ENCODE measurements at regions not wholly inside any gene's neighbourhood (a gene's known extent, or its start where the extent isn't known, plus 50 kb on each side); places are given as distances from the start of the nearest gene placed in this dataset.

DNA sequence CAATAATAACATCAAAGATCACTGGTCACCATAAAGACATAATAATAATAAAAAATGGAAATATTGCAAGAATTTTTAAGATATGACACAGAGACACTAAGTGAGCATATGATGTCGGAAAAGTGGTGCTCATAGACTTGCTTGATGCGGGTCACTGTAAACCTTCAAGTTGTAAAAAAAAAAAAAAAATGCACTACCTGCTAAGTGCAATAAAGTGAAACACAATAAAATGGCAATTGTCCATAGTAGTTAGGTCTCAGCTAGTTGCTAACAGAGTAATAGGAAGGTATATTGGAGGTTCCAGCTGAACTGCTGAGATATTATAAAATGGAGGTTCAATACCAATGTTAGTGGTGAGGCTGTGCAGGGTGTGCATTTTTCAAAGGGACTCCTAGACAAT lies 146.6 kb upstream of the MRPS22 start:
- DNase-seq (ENCODE audit: low read depth), result no peak
- no peak overlapping the region for H3K4me3 ChIP-seq (ENCODE audit: low read length)
- TF ChIP-seq, protein P1, sequence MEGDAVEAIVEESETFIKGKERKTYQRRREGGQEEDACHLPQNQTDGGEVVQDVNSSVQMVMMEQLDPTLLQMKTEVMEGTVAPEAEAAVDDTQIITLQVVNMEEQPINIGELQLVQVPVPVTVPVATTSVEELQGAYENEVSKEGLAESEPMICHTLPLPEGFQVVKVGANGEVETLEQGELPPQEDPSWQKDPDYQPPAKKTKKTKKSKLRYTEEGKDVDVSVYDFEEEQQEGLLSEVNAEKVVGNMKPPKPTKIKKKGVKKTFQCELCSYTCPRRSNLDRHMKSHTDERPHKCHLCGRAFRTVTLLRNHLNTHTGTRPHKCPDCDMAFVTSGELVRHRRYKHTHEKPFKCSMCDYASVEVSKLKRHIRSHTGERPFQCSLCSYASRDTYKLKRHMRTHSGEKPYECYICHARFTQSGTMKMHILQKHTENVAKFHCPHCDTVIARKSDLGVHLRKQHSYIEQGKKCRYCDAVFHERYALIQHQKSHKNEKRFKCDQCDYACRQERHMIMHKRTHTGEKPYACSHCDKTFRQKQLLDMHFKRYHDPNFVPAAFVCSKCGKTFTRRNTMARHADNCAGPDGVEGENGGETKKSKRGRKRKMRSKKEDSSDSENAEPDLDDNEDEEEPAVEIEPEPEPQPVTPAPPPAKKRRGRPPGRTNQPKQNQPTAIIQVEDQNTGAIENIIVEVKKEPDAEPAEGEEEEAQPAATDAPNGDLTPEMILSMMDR (conservative IDR thresholded peaks at IDR 0.05; ENCODE audit: low read length), result no peak

DNA sequence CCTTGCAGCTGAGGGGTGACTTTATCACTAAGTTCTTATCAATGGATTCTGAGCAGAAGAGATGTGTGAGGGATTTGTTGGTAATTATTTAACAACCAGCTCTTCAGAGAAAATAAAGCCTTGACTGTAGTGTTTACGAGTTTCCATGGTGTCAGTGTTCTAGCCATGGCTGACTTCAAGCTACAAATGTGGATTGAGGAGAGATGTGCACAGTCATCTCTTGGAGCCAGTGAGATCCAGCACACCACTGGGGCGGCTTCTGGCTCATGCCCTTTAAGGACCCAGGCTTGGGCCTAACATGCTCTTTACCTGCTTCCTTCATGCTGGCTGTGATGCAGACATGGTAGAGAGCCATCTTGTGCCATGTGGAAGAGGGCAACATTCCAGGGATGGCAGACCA lies 145.6 kb upstream of the MRPS22 start:
- no peak overlapping the region for H3K4me3 ChIP-seq (ENCODE audit: low read length)
- TF ChIP-seq, protein P1 (conservative IDR thresholded peaks at IDR 0.05; ENCODE audit: low read length), result no peak
- no peak for DNase-seq (ENCODE audit: low read depth)

DNA sequence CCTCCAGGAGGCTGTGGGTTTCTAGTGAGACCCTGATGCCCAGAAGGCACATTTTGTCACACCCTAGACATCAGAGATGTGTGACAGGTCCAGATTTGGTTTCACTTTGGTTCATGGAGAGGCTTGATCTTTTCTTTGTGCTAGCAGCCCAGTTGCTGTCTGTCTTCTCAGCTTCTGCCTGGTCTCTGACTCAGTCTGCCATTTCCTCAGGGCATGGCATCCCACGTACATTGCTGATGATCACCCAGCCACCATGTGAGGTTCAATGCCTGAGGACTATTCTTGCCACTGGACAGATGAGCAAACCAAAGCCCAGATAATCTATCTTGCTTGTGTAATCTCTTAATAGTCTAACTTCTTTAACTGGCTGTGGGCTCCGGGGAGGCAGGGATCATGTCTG lies 144.9 kb upstream of the MRPS22 start:
- TF ChIP-seq, protein P1 (conservative IDR thresholded peaks at IDR 0.05; ENCODE audit: low read length), result no peak
- no peak overlapping the region for H3K4me3 ChIP-seq (ENCODE audit: low read length)
- no peak for DNase-seq (ENCODE audit: low read depth)

DNA sequence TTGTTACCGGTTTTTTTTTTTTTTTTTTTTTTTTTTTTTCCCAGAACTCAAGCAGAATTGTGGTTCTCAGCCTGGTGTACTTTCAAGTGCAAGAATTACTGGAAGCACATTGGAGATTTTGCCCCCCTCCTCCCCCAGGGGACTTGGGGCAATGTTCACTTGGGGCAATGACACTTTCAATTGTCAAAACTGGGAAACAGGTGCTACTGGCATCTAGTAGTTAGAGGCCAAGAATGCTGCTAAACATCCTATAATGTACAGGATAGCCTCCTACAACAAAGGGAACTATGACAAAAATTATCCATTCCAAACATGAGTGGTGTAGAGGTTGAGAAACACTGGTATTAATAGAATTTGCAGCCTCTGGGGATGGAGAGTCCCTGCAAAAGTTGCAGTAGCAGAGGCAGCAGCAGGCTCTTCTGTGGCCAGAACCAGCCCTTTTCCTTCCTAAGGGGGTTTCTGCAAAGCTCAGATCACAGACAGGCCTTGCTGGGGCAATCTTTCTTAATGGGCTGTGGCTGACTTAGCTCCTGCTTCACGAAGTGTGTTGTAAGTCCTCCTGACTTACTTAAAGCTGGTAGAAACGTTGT lies 144.3 kb upstream of the MRPS22 start:
- TF ChIP-seq, protein P1 (conservative IDR thresholded peaks at IDR 0.05; ENCODE audit: low read length), result no peak
- peak; percentile 18 for DNase-seq (ENCODE audit: low read depth)
- no peak overlapping the region for H3K4me3 ChIP-seq (ENCODE audit: low read length)

DNA sequence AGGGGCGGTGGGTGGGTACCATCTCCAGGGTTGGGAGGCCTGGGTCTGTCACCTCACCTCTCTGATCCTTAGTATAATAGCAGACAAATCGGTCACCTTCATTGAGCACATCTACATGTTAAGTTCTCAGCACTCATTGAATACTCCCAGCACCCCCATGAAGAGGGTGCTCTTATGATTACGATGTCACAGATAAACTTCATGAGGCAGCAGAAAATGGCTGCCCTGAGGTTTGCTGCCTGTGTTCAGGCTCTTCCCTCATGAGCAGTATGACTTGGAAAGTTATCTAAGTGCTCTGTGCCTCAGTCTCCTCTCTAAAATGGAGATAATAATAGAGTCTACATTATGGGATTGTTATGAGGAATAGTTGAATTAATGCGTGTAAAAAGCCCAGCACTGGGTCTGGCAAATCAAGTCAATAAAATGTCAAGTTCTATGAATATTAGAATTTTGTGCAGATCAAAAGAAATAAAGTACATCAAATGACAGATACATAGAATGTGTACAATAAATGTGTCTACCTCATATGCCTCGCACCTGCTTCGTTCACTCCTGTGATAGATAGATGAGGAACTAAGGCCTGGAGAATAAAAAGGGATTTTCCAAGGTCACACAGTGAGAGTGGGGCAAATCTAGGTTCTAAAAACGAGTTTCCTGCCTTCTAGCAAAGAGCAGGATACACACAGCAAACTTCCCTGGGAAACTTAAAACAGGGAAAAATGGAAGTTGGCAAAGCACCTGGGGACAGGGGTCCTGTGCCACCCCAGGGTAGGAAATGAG lies 142.2 kb upstream of the MRPS22 start:
- DNase-seq (ENCODE audit: low read depth), result no peak
- no peak overlapping the region for H3K4me3 ChIP-seq (ENCODE audit: low read length)
- TF ChIP-seq, protein P1 (conservative IDR thresholded peaks at IDR 0.05; ENCODE audit: low read length), result no peak

DNA sequence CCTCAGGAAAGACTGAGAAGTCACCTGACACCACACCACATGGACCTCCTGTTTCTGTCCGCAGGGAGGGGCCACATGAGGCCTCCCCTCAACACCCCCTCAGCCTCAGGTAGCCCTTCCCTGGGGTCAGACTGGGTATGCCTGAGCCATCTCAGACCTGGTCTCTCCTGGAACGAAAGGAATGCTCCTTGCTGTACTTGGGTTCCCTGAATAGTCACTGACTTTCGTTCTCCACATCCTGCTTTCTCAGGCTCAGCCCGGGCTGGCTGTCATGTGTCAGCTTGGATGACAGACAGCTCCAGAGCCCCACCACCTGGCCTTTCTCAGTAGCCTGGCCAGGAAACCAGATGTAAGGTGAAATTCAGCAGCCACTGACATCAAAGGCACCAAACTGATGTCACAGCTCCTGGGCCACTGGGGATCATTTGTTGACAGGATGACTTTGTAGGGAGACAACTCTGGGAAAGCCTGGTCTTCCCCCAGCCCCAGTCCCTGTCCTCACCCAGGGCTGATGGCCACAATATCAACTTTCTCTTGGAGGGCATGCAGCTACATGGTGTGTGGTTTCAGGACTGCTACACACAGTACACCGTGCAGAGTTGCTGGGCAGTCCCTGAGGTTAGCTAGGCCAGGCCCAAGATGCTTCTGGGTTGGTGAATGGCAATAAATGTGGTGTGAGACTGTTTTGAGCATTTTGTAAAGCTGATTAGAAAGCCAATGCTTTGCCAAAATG lies 141.4 kb upstream of the MRPS22 start:
- no peak for DNase-seq (ENCODE audit: low read depth)
- no peak overlapping the region for H3K4me3 ChIP-seq (ENCODE audit: low read length)
- TF ChIP-seq, protein P1 (conservative IDR thresholded peaks at IDR 0.05; ENCODE audit: low read length), result no peak

Measured in AG10803 (cell line).